ENCODE measurements at regions not wholly inside any gene's neighbourhood (a gene's known extent, or its start where the extent isn't known, plus 50 kb on each side); places are given as distances from the start of the nearest gene placed in this dataset.

DNA sequence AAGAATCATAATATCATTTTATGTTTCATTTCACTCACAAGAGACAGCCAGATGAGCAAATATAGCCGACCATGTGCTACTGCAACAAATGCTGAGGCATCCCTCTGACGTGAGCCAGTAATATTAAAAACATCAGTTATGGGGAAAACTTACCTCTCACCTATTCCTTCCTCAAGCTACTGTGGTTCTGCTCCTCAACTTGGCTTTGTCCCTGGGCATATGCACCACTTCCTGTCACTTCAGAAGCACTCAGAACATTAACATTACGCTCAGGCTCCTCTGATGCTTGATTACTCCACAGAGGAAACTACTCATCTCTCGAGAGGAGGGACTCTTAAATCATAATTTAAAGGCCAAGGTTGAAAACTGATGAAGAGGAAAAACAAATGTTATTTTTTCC, 457.0 kb upstream of the ALCAM start:
- TF ChIP-seq, protein P1, sequence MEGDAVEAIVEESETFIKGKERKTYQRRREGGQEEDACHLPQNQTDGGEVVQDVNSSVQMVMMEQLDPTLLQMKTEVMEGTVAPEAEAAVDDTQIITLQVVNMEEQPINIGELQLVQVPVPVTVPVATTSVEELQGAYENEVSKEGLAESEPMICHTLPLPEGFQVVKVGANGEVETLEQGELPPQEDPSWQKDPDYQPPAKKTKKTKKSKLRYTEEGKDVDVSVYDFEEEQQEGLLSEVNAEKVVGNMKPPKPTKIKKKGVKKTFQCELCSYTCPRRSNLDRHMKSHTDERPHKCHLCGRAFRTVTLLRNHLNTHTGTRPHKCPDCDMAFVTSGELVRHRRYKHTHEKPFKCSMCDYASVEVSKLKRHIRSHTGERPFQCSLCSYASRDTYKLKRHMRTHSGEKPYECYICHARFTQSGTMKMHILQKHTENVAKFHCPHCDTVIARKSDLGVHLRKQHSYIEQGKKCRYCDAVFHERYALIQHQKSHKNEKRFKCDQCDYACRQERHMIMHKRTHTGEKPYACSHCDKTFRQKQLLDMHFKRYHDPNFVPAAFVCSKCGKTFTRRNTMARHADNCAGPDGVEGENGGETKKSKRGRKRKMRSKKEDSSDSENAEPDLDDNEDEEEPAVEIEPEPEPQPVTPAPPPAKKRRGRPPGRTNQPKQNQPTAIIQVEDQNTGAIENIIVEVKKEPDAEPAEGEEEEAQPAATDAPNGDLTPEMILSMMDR (IDR thresholded peaks at IDR 0.05; ENCODE audit: borderline replicate concordance, insufficient read depth, low read depth, low read length) = no peak
- no peak overlapping the region for H3K4me3 ChIP-seq (ENCODE audit: low read depth, low read length)

DNA sequence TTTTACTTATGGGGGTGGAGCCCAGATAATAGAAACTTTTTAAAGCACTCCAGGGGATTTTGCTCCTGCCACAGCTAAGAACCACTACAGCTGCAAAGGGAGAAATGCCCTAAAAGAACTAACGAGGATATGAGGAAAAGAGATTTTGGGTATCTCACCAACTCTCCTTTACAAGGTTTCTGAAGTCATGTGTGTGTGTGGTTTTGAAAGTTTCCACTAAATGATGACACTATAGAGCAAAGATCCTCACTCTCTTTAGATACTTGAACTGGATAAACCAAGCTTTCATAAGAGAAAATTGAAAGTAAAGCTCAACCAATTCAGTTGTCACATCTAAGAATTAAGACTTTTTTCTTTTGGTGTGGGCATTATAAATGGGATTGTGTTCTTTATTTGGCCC, 455.3 kb upstream of the ALCAM start:
- TF ChIP-seq, protein P1 (IDR thresholded peaks at IDR 0.05; ENCODE audit: borderline replicate concordance, insufficient read depth, low read depth, low read length) = no peak
- no peak overlapping the region for H3K4me3 ChIP-seq (ENCODE audit: low read depth, low read length)

DNA sequence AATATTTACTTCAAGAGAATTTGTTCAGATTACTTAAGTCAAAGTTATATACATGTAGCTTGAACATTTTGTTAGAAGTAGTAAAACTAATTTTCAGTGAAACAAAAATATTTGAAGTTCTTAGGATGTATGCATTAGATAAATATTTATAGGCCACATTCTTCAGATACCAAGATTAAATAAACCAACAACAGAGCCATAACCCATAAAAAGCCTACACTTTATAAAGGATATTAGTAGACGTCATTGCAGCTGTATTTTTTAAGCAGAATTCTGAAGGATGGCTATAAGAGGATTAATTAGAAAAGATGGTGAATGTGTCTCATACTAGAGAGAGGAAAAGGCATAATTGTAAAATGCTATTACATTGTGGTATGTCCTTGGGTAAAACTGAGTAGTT, 449.7 kb upstream of the ALCAM start:
- TF ChIP-seq, protein P1 (IDR thresholded peaks at IDR 0.05; ENCODE audit: borderline replicate concordance, insufficient read depth, low read depth, low read length) = no peak
- no peak overlapping the region for H3K4me3 ChIP-seq (ENCODE audit: low read depth, low read length)

DNA sequence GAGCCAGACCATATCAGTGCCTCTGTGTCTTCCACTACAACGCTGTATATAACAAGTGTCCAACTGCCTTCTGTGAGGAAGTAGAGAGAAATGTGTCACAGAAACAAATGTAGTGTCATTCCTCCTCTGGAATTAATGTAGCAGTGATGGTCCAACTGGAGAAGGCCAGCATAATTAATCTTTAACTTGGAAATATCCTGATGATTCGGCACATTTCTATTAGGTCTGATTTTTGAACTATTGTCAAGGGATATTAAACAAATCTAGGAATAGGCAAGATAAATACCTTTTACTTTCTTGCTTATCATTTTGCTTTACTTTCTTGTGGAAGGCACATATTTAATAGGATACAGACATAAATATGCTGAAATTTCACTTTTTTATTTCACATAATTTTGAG, 446.2 kb upstream of the ALCAM start:
- TF ChIP-seq, protein P1 (IDR thresholded peaks at IDR 0.05; ENCODE audit: borderline replicate concordance, insufficient read depth, low read depth, low read length) = no peak
- H3K4me3 ChIP-seq (ENCODE audit: low read depth, low read length) = no peak overlapping the region

DNA sequence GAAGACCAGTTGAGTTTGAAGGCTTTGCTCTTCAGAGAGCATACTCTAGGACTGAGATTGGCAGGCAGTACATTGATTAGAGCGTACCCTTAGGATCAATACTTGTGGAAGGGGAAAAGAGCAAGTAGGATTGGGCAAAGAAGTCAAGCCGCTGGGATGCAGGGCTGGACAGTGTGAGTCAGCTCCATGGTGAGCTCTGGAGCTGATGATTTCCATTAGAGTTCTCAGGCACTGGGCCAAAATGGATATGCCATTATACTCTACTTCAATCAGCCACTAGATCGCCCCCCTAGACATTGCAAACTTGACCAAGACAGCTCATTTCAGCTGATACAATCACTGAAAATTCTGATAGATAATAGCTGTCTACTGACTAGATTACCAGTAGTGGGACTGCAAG, 432.7 kb upstream of the ALCAM start:
- no peak overlapping the region for H3K4me3 ChIP-seq (ENCODE audit: low read depth, low read length)
- TF ChIP-seq, protein P1 (IDR thresholded peaks at IDR 0.05; ENCODE audit: borderline replicate concordance, insufficient read depth, low read depth, low read length) = no peak

DNA sequence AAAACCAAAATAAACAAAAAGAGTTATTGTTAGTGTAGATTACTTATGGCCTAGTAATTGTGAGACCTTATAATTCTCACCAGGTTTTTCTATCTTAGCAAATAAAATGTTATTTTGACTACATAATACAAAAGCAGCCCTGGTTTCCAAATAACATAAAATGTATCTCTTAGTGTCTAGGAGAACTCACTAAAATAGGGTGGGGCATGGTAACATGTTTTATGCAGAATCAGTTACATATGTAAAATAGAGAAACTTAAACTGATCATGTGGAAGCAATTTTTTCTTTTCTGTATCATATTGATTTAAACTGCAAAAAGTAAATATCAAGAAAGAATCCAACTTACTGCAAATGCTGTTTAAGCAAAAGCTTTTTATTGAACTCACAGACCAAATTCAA, 431.1 kb upstream of the ALCAM start:
- no peak overlapping the region for H3K4me3 ChIP-seq (ENCODE audit: low read depth, low read length)
- TF ChIP-seq, protein P1 (IDR thresholded peaks at IDR 0.05; ENCODE audit: borderline replicate concordance, insufficient read depth, low read depth, low read length) = no peak

DNA sequence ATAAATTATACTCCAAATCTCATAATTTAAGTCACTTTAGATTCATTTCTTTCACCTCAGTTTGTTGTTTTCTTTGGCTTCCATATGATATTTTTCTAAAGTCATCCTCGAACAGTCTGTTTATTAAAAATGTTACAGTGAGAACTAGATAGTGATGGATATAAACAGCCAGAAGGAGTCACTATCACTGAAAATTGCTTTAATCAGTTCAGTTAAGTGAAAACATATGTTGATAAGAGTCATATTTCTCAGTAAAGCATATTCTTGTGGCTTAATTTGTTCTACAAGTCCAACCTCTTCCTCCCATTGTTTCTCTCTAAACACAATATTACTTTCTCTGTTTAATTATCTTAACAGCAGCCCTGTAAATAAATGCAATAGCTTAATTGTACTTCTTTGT, 427.5 kb upstream of the ALCAM start:
- TF ChIP-seq, protein P1 (IDR thresholded peaks at IDR 0.05; ENCODE audit: borderline replicate concordance, insufficient read depth, low read depth, low read length) = no peak
- no peak overlapping the region for H3K4me3 ChIP-seq (ENCODE audit: low read depth, low read length)
